ENCODE measurements at regions not wholly inside any gene's neighbourhood (a gene's known extent, or its start where the extent isn't known, plus 50 kb on each side); places are given as distances from the start of the nearest gene placed in this dataset.
A peak's percentile ranks its signal among the peaks of the same experiment; 100 is the strongest.

DNA sequence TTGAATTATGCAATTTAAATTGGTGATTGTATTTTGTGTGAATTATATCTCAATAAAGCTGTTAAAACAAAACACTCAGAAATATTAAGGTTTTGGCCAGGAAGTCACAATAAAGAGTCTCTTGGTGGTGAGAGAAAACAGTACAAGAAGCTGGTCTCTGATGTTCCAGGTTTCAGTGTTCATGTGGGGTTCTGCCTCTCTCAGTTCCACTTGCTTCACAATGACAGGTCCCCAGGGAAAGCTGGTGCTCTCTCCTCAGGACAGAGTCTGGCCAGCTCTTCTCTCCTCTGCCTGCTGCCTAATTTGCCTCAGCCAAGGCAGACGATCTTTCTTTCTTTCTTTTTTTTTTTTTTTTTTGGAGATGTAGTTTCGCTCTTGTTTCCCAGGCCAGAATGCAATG, 342.9 kb upstream of the PLXNA2 start:
- DNase-seq (ENCODE audit: low read depth), result no peak

DNA sequence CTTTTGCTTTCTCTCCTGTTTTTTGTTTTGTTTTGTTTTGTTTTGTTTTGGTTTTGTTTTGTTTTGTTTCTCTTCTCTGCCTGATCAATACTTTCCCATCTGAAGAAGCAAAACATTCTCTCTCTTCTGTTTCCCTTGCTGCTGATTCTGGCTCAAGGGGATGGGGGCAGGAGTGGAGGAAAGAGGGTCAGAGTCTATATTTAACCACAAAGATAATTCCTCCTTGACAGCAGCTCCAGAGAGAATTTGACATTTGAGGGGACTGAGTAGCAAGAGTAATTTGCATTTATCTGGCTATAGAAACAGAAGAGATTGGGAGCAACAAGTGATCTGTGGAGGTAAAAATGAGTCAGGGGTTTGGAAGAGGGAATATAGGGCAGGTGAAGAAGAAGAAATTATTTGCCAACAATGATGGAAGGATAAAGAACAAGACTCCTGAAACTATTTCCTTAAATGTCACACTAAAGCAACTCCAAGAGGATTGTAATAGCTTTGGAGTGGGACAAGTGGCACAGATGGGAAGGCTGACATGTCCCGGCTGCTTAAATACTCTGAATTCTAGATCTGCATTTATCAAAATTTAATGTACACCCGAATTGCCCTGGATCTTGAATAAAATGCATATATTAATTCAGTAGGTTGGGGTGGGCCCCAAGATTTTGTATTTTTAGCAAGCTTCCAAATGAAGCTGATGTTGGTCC, 349.3 kb upstream of the PLXNA2 start:
- DNase-seq (ENCODE audit: low read depth), result no peak

DNA sequence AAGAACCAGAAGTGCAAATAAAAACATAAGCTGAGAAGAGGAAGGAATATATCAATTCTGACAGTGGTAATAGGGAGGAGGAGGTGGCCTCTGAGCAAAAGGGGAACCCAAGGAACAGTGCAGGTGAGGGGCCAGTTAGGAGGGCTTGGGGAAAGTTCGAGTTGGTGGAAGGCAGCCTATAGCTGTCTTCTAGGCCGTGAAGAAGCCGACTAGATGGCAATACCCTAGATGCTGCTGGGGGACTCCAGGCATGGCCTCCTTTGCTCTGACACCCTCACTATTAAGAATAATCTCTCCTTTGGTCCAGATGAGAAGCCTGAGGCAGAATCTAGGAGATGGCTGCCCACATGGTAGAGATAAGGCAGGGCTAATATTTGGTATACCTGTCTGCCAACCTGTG, 351.1 kb upstream of the PLXNA2 start:
- DNase-seq (ENCODE audit: low read depth), result no peak

DNA sequence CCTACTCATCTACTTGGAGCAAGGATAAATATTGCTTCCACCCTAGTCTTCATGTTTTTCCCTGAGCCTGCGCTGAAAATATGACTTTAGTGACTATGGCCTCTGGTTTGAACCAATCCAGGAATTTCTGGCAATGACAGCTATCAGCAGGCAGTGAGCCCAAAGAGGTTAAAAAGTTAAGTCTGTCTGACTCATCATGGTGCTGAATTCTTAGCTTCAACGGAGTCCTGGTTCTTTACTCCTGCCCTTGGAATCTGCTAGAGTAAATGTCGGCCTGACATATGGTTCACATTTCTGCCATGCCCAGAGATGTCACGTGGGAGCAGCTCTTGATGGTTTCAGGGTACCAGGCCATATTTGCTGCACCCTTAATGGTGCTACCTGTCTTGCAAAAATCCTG, 351.6 kb upstream of the PLXNA2 start:
- peak; percentile 73 for DNase-seq (ENCODE audit: low read depth)

DNA sequence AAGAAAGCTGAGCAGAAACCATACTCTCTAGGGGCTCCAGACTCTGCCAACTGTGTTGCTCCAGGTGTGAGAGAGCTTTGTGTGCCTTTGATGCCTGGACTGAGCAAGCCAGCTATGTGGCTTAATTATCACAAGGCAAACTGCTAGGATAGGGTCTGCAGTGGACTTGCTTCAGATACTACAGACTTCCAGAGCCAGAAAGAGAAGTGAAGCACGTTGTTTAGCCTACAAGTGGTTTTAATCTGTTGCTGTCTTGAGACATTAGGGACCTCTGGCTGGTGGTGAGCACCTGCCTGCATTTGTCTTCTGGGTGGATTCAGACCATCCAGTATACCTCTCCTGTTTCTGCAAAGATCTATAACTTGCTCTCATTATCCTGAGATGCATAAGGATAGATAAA, 353.4 kb upstream of the PLXNA2 start:
- no peak for DNase-seq (ENCODE audit: low read depth)

DNA sequence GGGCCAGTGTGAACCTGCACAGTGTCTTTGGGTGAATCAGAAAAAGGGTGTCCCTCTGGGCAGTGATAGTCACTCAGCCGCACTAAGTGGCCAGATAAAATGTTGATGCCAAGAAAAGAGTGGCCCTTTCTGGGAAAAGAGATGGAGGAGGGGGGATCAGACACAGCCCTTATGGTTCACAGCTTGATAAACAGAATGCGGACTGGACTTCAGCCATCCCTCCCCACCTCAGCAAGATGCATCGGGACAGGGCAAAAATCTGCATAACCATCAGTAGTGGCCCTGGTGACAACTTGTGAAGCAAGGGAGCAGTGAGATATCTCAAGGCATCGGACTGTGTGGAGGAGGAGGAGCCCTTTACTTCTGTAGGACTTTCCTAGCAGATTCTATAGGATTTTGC, 353.8 kb upstream of the PLXNA2 start:
- no peak for DNase-seq (ENCODE audit: low read depth)

DNA sequence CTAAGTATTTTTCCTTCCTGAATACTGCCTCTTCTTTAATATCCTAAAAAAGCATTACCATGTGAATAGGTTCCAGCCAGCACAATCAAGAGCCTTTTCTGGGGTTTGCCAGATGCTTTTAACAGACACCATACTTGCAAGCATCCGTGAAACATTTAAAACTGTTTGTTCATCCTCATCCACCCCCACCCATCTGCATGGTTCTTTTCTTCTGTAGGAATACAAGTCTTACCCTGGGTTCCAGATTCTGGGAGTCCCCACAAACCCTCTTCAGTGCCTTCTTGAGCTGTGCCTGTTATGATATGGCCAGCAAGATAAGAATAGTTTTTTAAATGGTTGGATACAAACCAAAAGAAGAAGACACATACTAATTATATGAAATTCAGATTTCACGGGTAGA, 354.9 kb upstream of the PLXNA2 start:
- DNase-seq (ENCODE audit: low read depth), result no peak

DNA sequence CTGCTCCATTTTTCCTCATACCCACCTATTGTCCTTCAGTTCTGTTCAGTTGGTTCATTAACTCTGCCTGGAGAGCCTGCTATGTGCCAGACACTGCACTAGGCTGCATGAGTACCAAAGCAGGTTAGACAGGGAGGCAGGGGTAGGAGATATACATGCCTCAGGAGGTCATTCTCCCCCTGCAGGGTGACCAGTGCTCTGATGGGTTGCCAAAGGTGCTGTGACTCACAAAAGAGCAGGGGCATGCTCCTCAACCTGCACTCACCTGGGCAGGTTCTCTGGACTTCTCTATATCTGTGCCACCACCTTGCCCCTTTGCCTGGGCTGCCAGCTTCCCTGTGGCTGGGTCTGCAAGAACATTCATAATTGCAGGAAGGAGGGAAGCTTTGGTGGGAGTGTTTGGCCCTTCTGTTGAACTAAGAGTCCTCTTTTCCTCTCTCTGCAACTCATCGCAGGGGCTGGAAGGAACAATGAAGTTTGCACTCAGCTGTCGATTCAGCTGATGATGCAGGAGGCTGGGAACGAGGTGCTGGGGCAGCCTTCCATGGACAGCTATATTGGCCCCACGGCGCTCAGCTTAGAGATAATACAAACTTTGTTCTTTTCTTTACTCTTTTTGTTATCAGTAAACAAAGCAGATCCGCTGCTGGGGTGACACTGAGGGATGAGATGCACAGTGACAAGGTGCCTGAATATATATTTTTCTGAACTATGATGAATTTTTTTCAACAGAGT, 356.4 kb upstream of the PLXNA2 start:
- DNase-seq (ENCODE audit: low read depth), result no peak

DNA sequence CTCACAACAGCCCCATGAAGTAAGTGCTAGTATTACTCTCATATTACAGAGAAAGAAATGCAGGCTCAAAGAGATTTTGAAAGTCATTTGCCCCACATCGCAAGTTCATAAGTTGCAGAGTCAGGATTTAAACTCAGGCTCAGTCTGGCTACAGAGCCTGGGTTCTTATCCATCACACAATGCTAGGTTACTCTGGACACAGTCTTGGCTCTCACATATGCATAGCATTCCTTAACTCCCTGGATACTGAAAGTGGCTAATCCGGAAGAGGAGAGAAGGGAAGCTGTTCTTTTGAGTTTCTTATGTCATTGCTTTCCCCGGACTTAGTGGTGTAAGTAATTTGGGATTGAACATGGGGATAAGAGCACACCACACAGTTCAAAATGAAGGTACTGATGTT, 357.4 kb upstream of the PLXNA2 start:
- DNase-seq (ENCODE audit: low read depth), result no peak

DNA sequence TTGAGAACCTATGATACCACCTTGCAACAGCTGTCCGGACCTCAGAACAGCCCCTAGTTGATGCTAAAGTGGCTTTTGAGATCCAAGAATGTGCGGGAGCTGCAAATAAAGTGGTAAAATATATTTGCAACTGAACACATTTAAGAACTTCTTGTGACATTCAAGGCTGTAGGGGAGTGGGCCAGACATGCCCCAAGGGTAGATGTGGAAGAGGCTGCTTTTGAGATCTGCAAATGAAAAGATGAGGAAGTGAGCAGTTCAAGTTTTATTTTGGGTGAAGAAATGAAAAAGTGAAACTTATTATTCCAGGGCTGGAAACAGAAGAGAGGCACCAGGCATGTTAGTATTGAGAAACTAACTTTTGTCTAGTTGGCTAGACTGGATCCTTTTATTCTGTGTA, 359.5 kb upstream of the PLXNA2 start:
- no peak for DNase-seq (ENCODE audit: low read depth)

DNA sequence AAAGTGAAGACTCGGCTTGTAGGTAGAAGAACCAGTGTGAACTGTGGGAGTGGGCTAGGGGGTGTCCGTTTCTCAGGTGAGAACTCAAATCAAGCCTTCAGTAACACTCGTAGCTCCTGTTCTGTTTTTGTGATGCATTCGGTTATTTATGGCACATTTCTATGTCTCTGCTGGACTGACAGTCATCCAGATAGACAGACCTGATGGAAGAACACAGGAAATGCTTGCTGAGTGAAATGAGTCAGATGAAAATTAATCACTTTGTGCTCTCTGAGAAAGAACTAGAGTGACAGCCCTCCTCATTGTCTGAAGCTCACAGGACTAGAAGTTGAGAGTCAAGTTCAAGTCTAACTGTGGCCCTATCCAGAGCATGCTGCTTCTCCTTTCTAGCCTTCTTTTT, 360.1 kb upstream of the PLXNA2 start:
- peak; percentile 34 for DNase-seq (ENCODE audit: low read depth)

DNA sequence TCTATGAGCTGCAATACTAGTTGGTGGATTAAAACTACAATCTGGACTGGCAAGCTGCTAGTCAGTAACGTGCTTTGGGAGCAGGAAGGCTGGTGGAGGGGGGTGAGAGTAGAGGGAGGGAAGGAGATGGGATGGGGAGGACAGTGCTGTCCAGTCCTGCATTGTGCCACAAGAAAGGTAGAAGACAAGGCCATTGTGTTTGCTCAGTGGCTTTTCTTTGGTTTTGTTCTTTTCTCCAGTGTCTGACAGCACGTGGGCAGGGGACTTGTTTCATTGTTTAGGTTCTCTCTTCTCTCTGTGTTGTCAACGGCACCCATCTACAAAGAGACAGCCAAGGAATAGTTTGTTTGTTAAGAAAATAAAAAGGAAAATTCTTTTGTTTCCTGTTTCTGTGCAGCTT, 362.8 kb upstream of the PLXNA2 start:
- no peak for DNase-seq (ENCODE audit: low read depth)

DNA sequence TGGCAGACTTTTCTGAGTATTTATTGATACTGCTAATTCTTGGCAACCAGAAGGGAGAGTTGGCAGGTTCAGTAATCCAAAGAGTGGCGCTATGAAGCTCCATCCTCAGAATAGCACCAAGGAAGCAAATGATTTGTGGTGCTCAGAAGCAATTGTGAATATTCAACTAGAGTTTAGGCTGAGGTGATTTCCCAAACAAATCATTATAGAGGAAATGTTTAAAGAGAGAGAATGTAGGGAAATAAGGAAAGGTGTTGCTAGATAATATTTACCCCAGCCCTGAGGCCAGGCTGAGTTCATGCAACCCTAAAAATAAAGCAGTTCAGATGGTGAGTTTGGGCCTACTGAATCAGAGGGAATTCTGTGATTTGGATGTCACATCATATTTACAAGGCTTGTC, 363.4 kb upstream of the PLXNA2 start:
- DNase-seq (ENCODE audit: low read depth), result no peak

DNA sequence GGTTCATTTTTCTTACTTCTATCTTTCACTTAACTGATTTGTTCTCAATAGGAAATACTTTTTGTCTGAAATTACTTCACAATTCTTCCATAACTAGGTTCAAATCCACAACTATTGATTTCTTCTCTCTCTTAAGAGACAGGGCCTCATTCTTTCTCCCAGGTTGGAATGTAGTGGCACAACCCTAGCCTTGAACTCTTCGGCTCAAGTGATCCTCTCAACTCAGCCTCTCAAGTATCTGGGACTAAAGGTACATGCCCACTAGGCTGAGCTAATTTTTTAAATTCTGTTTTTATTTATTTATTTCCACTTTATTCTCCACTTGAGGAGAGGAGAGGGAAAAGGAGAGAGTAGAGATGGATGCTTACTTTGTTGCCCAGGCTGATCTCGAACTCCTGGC, 370.4 kb upstream of the PLXNA2 start:
- DNase-seq (ENCODE audit: low read depth), result no peak

DNA sequence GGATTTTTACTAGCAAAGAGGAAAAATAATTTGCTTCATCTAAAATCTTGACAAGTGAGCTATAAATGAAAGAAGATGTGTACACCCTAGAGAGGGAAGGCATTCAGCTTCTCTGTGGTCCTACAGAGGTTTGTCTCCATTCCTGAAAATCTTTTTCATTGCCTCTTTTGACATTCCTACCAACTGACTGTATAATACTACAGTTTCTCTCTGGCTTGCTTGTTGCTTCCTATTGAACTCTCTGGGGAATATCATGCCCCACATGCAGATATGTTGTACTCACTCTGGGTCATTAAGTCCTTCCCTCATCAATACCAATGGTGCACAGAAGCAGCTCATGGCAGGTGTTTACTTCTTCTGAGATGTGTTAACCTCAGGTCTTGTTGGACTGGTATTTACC, 371.2 kb upstream of the PLXNA2 start:
- no peak for DNase-seq (ENCODE audit: low read depth)

DNA sequence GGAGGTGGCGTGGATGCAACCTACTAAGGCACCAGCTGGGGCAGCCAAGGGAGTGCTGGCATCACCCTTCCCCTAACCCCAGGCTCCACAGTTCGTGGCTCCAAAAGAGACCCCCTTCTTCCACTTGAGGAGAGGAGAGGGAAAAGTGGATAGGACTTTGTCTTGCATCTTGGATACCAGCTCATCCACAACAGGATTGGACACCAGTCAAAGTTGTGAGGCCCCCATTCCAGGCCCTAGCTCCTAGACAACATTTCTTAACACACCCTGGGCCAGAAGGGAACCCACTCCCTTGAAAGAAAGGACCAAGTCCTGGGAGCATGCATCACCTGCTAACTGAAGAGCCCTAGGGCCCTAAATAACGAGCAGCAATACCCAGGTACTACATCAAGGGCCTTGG, 372.6 kb upstream of the PLXNA2 start:
- no peak for DNase-seq (ENCODE audit: low read depth)

DNA sequence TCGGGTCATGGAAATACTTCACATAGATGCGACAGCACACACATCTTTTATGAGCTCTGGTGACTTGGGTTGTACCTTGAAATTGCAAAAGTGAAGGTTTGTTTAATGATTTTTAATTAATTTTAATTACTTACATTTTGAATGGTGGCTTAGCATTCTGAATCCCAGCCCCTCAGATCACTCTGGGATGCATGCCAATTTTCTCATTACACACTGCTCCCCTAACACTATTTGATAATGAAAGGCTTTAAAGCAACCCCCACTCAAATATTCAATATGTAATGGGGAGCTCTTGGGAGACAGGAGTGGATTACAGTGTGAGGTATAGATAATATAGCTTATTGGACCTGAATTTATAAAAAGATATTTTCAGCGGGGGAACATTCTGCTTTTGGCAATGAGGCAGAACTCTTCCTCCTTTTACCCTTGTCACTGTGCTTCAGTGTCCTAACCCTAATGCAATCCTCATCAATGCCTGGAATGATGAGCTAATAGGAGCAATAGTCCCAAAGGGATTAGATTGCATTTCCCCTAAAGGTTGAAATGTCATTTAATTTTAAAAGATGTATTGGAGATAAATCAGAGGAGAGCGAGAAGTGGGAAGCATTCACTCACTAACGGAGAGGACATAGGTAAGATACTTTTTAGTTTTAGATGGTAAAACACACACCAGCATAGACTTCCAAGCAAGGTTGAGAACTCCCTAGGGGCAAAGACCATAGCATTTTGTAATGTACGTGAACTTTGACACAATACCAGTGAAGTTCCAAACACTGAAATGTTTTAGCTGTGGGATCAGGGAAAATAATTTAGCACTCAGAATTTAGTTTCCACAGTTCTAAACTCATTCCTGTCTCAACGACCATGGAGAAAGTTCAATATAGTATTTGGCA, 384.1 kb upstream of the PLXNA2 start:
- DNase-seq (ENCODE audit: low read depth), result no peak

DNA sequence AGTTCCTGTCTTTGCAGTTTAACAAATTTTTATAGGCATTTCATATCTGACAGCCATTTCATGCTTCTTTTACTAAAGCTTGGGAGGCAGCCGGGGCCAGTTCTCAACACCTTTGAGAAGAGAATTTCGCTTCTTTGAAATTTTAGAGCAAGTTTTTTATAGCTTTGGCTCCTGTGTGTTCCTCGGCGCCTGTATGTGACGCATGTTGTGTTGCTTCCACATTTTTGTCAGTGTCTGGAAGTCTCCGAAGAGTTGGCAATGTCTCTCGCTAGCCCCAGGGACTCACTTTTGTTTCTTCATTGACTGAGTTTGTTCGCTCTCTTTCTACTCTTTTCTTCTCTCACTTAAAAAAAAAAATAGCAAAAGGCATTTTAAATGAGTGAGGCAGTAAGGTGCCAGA, 386.9 kb upstream of the PLXNA2 start:
- no peak for DNase-seq (ENCODE audit: low read depth)

DNA sequence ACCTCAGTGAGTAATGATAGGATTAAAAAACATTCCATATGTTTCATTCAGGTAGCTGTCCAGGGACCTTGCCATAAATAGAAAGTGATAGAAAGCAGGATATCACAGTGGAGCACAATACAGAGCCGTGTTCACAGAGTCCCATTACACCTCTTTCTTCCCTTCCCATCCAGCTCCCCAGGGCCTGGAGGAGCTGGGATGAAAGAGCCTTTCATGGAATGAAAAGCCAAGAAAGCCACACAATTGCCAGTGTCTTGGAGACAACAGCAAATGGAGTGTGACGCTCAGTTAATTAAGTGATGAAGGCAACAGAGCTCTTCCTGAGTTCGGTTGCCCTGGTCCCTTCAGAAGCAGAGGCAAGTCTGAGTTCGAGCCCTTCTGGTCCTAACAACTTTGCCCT, 387.3 kb upstream of the PLXNA2 start:
- DNase-seq (ENCODE audit: low read depth), result no peak

DNA sequence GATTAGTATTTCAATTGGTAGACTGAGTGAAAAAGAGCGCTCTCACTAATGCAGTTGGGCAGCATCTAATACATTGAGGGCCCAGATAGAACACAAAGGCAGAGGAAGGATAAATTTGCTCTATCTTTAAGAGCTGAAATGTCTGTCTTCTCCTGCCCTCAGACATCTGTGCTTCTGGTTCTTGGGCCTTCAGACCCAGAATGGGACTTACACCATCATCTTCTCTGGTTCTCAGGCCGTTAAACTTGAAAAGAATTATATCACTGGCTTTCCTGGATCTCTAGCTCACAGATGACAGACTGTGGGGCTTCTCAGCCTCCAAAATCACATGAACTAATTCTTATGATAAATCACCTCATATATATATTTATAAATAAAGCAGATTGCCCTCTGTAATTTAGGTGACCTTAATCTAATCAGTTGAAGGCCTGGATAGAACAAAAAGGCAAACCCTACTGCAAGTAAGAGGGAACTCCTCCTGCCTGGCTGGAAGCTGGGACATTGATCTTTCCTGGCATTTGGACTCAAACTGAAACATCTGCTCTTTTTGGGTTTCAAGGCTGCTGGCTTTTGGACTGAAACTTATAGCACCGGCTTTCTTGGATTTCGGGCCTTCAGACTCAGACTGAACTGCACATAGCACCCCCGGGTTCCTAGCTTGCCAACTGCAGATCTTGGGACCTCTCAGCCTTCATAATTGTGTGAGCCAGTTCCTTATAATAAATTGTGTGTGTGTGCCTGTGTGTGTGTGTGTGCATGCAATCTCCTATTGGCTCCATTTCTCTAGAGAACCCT, 390.4 kb upstream of the PLXNA2 start:
- no peak for DNase-seq (ENCODE audit: low read depth)

DNA sequence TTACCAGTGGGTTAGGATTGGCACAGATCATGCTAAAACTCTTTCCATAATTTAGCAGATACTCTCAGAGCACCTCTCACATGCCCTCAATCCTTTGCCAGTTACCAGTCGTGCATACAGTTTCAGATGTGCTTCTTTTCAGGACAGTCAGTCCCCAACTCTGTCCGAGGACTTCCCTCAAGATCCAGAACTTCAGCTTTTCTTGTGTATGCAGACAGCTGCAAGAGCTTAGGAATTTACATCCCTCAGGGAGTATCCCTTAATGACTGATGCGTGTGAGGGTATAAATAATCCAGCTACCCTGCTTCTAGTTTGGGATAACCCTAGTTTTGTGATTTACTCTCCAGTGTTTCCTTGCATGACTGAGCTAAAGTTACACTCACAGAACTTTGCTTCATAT, 393.0 kb upstream of the PLXNA2 start:
- no peak for DNase-seq (ENCODE audit: low read depth)

DNA sequence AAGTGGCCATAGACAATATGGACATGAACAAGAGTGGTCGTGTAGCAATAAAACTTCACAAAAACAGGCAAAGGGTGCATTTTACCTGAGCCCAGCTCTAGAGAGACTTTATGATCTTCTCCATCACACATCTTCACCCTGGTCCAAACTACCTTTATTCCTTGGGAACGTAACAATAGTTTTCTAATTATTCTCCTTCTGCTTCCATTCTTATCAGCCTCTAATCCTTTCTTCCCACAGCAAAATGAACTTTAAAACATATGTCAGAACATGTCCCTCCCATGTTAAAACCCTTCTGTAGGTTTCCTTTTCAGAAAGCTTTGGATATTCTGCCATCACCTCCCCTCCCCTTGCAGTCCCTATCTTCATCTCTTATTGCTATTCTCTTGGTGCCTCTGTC, 395.2 kb upstream of the PLXNA2 start:
- DNase-seq (ENCODE audit: low read depth), result no peak
